ENCODE measurements at regions not wholly inside any gene's neighbourhood (a gene's known extent, or its start where the extent isn't known, plus 50 kb on each side); places are given as distances from the start of the nearest gene placed in this dataset.

DNA sequence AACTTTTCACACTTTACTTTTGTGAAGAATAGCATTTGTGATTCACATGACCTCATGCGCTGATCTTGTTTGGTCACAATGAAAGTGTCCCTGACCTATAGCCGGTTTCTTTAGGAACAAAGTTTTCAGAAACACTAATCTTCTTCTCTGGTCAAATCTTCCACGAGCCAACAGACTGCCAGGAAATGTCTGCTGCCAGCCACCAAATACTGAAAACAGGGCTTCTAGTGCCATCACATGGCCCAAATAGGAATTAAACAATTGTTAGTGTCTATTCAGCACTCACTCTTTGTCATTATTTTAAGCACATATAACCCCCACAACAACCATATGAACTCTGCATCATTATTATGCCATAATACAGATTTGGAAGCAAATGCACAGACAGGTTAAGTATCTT, 286.5 kb upstream of the SYT4 start:
- Histone ChIP-seq H3K27ac (ENCODE audit: low read depth, low read length) (no peak overlapping the region), H3K27me3 (ENCODE audit: insufficient read depth, low read length) (no peaks in the 10 kb centered on the region), H3K79me2 (ENCODE audit: control insufficient read depth, insufficient read depth, low read length, unreplicated experiment) (no peaks in the 10 kb centered on the region), H3K4me3 (ENCODE audit: low read depth, low read length) (no peak overlapping the region), H2AFZ (ENCODE audit: low read length, unreplicated experiment) (peak overlapping the region; percentile 95), H3K36me3 (ENCODE audit: insufficient read depth, low read length) (no peaks in the 10 kb centered on the region), H3K4me1 (ENCODE audit: control insufficient read depth, insufficient read depth, low read length, unreplicated experiment) (peaks cover 6% of the 10 kb centered on the region)

DNA sequence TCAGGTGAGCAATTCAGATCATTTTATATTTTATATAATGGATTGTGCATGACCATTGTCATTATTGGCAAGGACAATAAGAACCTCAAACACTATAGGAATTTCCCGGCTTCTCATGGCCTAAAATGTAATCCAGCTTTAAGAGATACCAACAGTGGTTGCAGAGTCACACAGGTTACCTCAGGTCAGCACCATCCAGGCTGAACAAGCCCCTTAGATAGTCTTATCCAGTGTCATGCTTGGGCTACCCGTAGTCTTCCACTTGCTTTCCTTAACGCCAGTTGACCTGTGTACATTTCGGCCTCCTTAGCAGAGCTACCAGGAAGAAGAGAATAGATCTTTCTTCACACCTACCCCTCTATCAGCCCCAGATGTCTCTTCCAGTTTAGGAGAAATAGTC, 293.3 kb upstream of the SYT4 start:
- no peak overlapping the region for H3K4me3 ChIP-seq (ENCODE audit: low read depth, low read length)
- H2AFZ ChIP-seq (ENCODE audit: low read length, unreplicated experiment), result no peak overlapping the region
- H3K4me1 ChIP-seq (ENCODE audit: control insufficient read depth, insufficient read depth, low read length, unreplicated experiment), result no peaks in the 10 kb centered on the region
- H3K79me2 ChIP-seq (ENCODE audit: control insufficient read depth, insufficient read depth, low read length, unreplicated experiment), result no peaks in the 10 kb centered on the region
- no peak overlapping the region for H3K27ac ChIP-seq (ENCODE audit: low read depth, low read length)
- no peaks in the 10 kb centered on the region for H3K36me3 ChIP-seq (ENCODE audit: insufficient read depth, low read length)
- no peaks in the 10 kb centered on the region for H3K27me3 ChIP-seq (ENCODE audit: insufficient read depth, low read length)

DNA sequence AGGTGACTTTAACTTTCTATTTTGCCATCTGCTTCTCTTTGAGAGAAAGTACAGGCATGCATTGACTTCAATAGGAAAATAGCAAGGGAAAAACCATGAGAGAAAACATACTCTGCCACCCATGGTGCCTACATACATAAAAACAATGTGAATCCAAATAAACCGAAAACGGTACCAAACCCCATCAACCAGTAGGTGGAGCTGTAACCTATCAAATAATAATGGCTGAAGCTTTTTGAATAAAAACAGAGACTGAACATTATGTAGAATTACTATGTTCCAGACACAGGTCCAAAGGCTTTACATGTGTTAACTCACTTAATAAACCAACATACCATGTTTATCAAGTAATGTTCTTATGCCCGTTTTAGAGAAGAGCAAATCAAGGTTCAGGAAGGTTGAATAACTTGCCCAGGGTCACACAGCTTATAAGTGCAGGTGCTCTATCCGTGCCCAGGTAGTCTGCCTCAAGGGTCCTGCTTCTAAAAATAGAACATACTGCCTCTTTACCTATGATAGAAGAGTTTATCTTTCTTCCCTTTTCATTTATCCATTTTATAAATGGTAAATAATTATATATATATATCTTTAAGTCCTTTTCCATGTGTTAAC, 293.9 kb upstream of the SYT4 start:
- Histone ChIP-seq H3K4me3 (ENCODE audit: low read depth, low read length) (no peak overlapping the region), H2AFZ (ENCODE audit: low read length, unreplicated experiment) (no peak overlapping the region), H3K36me3 (ENCODE audit: insufficient read depth, low read length) (no peaks in the 10 kb centered on the region), H3K4me1 (ENCODE audit: control insufficient read depth, insufficient read depth, low read length, unreplicated experiment) (no peaks in the 10 kb centered on the region), H3K79me2 (ENCODE audit: control insufficient read depth, insufficient read depth, low read length, unreplicated experiment) (no peaks in the 10 kb centered on the region), H3K27ac (ENCODE audit: low read depth, low read length) (no peak overlapping the region), H3K27me3 (ENCODE audit: insufficient read depth, low read length) (no peaks in the 10 kb centered on the region)

DNA sequence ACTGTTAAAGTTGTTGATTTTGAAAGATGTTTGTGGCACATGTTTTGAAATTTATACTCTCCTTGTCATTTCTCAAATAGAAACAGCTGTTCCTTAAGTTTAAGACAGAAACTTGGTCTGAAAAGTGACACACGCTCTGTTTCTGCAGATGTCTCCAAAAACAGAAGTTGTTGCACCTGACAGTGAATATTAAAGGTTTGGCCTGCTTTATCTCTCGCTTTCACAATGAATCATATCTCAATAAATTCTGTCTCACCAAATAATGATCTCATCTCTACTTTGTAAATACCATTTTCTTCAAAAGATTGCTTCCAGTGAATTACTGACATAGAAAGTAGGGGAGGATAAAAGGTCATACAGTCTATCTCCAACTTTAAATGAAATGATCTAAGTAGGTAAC, 294.9 kb upstream of the SYT4 start:
- Histone ChIP-seq H3K79me2 (ENCODE audit: control insufficient read depth, insufficient read depth, low read length, unreplicated experiment) (no peaks in the 10 kb centered on the region), H3K4me1 (ENCODE audit: control insufficient read depth, insufficient read depth, low read length, unreplicated experiment) (no peaks in the 10 kb centered on the region), H3K27me3 (ENCODE audit: insufficient read depth, low read length) (peaks cover under 1% of the 10 kb centered on the region; the same call in 1 of the 2 replicates), H2AFZ (ENCODE audit: low read length, unreplicated experiment) (no peak overlapping the region), H3K27ac (ENCODE audit: low read depth, low read length) (no peak overlapping the region), H3K4me3 (ENCODE audit: low read depth, low read length) (no peak overlapping the region), H3K36me3 (ENCODE audit: insufficient read depth, low read length) (no peaks in the 10 kb centered on the region)

DNA sequence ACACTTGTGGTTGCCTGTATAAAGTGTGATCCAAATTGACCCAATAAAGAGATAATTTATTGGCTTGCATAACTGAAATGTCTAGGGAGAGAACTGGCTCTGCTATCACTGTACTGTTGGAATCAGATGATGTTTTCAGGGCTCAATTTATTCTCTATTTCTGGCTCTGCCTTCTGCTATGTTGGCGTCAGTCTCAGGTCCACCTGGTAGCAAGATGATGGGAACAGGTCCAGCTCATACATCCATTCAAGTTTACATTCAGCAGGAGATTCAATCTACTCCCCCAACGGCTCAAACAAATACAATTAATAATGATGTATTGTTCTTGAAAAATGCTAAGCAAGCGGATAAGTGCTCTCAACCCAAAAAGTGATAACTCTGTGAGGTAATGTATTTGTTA, 297.7 kb upstream of the SYT4 start:
- H2AFZ ChIP-seq (ENCODE audit: low read length, unreplicated experiment), result no peak overlapping the region
- peaks cover 4% of the 10 kb centered on the region; the same call in 1 of the 2 replicates for H3K27me3 ChIP-seq (ENCODE audit: insufficient read depth, low read length)
- no peaks in the 10 kb centered on the region for H3K79me2 ChIP-seq (ENCODE audit: control insufficient read depth, insufficient read depth, low read length, unreplicated experiment)
- H3K36me3 ChIP-seq (ENCODE audit: insufficient read depth, low read length), result no peaks in the 10 kb centered on the region
- no peaks in the 10 kb centered on the region for H3K4me1 ChIP-seq (ENCODE audit: control insufficient read depth, insufficient read depth, low read length, unreplicated experiment)
- no peak overlapping the region for H3K4me3 ChIP-seq (ENCODE audit: low read depth, low read length)
- H3K27ac ChIP-seq (ENCODE audit: low read depth, low read length), result no peak overlapping the region

DNA sequence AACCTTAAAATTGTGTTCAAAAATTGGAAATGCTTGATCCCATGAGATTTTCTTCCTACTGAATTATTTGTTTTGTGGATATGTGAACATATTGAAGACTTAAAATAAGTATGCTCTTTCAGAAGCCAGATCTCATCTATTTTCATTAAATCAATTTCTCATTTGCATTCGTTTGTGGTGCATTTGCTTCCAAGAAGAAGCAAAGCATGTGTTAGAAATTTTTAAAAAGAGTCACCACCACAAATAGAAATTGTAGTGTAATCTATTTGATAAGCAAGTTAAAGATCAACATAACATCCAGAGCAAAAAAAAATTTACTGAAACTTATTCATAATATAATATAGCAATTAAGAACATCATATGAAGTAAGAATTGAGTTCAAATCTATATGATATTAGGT, 300.9 kb upstream of the SYT4 start:
- no peaks in the 10 kb centered on the region for H3K36me3 ChIP-seq (ENCODE audit: insufficient read depth, low read length)
- H3K4me3 ChIP-seq (ENCODE audit: low read depth, low read length), result no peak overlapping the region
- H3K27me3 ChIP-seq (ENCODE audit: insufficient read depth, low read length), result peaks cover 4% of the 10 kb centered on the region; the same call in 1 of the 2 replicates
- H3K79me2 ChIP-seq (ENCODE audit: control insufficient read depth, insufficient read depth, low read length, unreplicated experiment), result no peaks in the 10 kb centered on the region
- H2AFZ ChIP-seq (ENCODE audit: low read length, unreplicated experiment), result no peak overlapping the region
- H3K4me1 ChIP-seq (ENCODE audit: control insufficient read depth, insufficient read depth, low read length, unreplicated experiment), result no peaks in the 10 kb centered on the region
- no peak overlapping the region for H3K27ac ChIP-seq (ENCODE audit: low read depth, low read length)

DNA sequence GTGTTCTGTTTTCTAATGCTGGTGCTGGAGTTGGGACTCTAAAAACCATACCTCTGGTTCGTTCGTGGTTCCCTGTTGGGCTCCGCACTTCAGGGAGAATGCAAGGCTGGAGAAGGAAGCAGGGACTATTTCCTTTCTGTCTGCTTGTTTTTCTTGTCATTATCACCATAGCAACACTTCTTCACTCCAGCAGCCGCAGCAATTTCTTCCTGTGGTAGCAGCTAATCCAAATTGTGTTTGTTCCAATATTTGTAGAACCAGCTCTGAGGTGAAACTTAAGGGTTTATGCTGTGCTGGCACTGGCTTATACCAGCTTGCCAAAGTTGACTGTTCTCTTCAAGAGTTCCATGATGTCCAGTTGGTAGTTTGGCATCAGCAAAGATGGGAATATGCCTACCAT, 301.4 kb upstream of the SYT4 start:
- H3K27me3 ChIP-seq (ENCODE audit: insufficient read depth, low read length), result peaks cover 4% of the 10 kb centered on the region; the same call in 1 of the 2 replicates
- H2AFZ ChIP-seq (ENCODE audit: low read length, unreplicated experiment), result no peak overlapping the region
- no peak overlapping the region for H3K27ac ChIP-seq (ENCODE audit: low read depth, low read length)
- no peaks in the 10 kb centered on the region for H3K79me2 ChIP-seq (ENCODE audit: control insufficient read depth, insufficient read depth, low read length, unreplicated experiment)
- no peaks in the 10 kb centered on the region for H3K36me3 ChIP-seq (ENCODE audit: insufficient read depth, low read length)
- no peaks in the 10 kb centered on the region for H3K4me1 ChIP-seq (ENCODE audit: control insufficient read depth, insufficient read depth, low read length, unreplicated experiment)
- H3K4me3 ChIP-seq (ENCODE audit: low read depth, low read length), result no peak overlapping the region

DNA sequence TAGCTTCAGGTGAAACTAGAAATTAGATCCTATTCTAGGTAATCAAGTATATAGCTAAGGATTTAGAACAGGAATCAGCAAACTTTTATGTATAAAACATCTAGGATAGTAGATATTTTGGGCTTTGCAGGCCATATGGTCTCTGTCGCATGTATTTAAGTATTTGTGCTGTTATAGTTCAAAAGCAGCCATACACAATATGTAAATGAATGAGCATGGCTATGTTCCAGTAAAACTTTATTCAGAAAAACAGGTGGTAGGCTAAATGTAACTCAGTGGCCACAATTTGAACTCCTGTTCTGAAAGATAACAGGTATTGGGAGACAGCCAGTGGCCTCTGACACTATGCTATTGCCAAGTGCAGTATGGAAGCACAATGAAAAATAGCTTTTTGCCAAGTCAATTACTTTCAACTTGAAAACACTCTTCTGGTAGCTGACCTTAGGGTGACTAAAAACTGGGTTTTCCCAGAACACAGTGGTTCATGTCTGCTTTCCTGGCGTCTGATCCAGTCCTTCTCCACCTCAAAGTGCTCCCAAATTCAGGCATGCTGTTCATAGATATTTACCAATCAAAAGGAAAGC, 304.7 kb upstream of the SYT4 start:
- H3K27me3 ChIP-seq (ENCODE audit: insufficient read depth, low read length), result peaks cover 4% of the 10 kb centered on the region; the same call in 1 of the 2 replicates
- H3K4me1 ChIP-seq (ENCODE audit: control insufficient read depth, insufficient read depth, low read length, unreplicated experiment), result no peaks in the 10 kb centered on the region
- H3K79me2 ChIP-seq (ENCODE audit: control insufficient read depth, insufficient read depth, low read length, unreplicated experiment), result no peaks in the 10 kb centered on the region
- no peak overlapping the region for H2AFZ ChIP-seq (ENCODE audit: low read length, unreplicated experiment)
- H3K4me3 ChIP-seq (ENCODE audit: low read depth, low read length), result no peak overlapping the region
- no peak overlapping the region for H3K27ac ChIP-seq (ENCODE audit: low read depth, low read length)
- H3K36me3 ChIP-seq (ENCODE audit: insufficient read depth, low read length), result no peaks in the 10 kb centered on the region

DNA sequence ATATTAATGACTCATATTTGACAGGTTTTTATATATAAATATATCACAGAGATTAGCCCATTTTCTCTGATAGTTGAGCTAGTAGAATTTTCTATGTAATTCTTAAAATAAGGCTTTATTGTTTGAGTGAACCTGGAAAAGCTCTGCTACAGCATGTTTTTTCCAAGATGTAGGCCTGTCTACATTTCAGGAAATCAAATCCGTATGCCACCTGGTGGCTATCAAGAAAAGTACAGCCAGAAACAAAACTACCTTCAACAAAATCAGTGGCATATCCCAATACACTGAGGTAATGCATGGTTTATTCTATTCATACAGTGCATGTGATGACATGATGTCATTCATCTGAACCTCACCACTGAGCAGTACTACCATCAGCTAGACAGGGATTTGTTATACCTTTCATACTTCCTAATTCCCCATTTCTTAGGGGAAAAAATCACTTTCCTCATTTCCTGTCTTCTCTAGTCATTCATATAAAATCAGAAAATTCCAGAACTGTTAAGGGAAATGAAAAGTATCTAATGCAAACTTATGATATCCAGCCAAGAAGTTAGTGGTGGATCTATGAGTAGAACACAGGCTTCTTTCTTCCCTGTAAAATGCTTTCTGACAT, 310.4 kb upstream of the SYT4 start:
- Histone ChIP-seq H3K27me3 (ENCODE audit: insufficient read depth, low read length) (no peaks in the 10 kb centered on the region), H3K4me3 (ENCODE audit: low read depth, low read length) (no peak overlapping the region), H3K4me1 (ENCODE audit: control insufficient read depth, insufficient read depth, low read length, unreplicated experiment) (no peaks in the 10 kb centered on the region), H3K27ac (ENCODE audit: low read depth, low read length) (no peak overlapping the region), H3K79me2 (ENCODE audit: control insufficient read depth, insufficient read depth, low read length, unreplicated experiment) (no peaks in the 10 kb centered on the region), H3K36me3 (ENCODE audit: insufficient read depth, low read length) (no peaks in the 10 kb centered on the region), H2AFZ (ENCODE audit: low read length, unreplicated experiment) (peak overlapping the region; percentile 21)

DNA sequence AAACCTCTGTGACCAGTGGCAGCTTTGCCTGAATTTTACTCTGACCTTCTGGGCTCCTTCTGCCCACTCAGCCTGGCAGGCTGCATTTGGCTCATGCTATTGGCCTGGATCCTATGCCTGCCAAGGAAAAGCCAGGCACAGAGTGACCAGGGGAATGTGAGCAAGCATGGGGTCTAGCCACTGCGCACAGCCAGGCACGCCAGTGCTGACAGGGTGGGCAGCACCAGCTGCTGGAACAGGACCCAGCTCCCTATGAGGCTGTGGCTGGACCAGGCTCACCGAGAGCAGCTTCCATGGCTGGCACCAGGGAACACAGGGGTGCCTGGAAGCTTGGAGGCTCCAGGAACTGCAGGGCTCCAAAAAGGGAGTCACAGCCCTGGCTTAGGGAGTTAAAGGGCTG, 311.5 kb upstream of the SYT4 start:
- H3K4me1 ChIP-seq (ENCODE audit: control insufficient read depth, insufficient read depth, low read length, unreplicated experiment), result no peaks in the 10 kb centered on the region
- H3K27ac ChIP-seq (ENCODE audit: low read depth, low read length), result no peak overlapping the region
- no peaks in the 10 kb centered on the region for H3K27me3 ChIP-seq (ENCODE audit: insufficient read depth, low read length)
- H3K79me2 ChIP-seq (ENCODE audit: control insufficient read depth, insufficient read depth, low read length, unreplicated experiment), result no peaks in the 10 kb centered on the region
- H2AFZ ChIP-seq (ENCODE audit: low read length, unreplicated experiment), result no peak overlapping the region
- H3K4me3 ChIP-seq (ENCODE audit: low read depth, low read length), result no peak overlapping the region
- H3K36me3 ChIP-seq (ENCODE audit: insufficient read depth, low read length), result no peaks in the 10 kb centered on the region

DNA sequence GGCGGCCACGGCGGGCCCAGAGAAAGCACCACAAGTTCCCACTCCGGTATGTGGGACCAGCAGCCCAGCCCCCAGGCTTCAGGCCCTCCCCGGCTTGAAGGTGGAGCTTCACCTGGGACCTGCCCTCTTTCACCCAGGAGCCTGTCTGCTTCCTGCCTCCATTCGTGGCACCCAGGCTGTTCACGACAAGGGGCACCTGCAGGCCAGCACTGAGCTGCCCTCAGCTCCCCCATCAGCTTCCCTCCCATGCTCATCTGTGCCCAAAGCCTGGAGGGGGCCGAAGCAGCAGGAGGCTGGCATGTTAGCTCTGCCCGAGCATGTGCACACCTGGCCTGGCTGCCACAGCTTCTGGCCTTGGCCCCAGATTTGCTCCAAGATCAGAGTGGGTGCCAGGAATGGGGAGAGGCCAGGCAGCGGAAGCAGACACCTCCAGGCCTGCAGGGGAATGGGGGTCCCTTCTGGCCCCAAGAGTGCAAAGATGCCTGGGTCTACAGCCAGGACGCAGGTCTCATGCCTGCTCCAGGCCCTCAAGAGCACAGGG, 312.4 kb upstream of the SYT4 start:
- Histone ChIP-seq H3K27me3 (ENCODE audit: insufficient read depth, low read length) (no peaks in the 10 kb centered on the region), H3K4me1 (ENCODE audit: control insufficient read depth, insufficient read depth, low read length, unreplicated experiment) (no peaks in the 10 kb centered on the region), H3K27ac (ENCODE audit: low read depth, low read length) (no peak overlapping the region), H3K4me3 (ENCODE audit: low read depth, low read length) (no peak overlapping the region), H2AFZ (ENCODE audit: low read length, unreplicated experiment) (no peak overlapping the region), H3K79me2 (ENCODE audit: control insufficient read depth, insufficient read depth, low read length, unreplicated experiment) (no peaks in the 10 kb centered on the region), H3K36me3 (ENCODE audit: insufficient read depth, low read length) (no peaks in the 10 kb centered on the region)

All from ACC112 (cell line).